ENCODE measurements at regions not wholly inside any gene's neighbourhood (a gene's known extent, or its start where the extent isn't known, plus 50 kb on each side); places are given as distances from the start of the nearest gene placed in this dataset.

DNA sequence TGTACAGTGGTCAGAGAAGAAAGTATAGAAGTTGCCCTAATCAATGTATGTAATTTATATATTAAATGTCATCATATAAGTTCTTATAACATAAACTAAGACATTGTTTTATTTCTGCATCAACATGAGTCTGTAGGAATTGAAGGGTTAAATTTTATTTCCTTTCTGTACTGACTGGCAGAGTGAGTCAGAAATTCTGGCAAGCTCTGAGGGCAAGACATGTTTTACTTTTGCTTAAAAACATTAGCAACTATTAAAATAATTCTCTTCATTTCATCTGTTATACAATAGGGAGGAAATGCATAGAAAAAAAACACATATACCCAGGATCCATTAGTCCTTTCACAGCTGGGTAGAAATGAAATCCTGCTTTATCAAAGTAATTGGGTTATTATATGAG, 171.4 kb upstream of the ALCAM start:
- no peak for DNase-seq

DNA sequence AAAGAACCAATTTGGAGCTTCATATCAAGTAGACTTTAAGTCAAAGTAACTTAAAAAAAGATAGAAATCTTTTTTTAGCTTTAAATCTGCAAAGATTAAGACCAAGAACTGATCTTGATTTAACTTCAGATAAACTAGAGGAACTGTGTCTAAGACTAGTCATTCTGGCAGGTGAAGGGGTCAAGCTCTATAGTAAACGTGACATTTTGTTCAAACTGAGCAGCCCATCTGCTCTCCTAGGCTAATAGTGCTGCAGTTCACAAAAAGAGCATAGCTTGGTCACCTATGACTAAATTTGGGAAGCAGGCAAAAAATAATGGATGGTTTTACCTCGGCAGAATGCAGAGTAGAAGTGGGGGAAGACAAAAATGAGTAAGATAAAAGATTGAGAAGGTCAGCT, 168.8 kb upstream of the ALCAM start:
- no peak for DNase-seq

DNA sequence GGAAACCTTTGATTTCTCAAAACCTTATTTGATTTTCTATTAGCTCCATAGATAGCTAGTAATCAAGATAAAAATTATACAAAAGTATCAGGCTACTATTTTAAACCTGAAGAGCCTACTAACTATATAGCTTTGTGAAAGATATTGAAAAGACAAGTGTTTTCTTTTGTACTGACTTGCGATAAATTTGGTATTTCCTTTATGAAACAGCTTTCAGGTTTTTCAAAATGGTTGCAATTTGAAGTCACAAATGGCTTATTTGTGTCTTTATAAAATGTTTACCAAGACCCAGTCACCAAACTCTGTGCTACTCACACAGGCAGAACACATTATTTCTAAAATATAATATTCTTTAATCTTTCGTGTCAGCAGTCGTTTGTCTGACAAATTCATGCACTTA, 167.5 kb upstream of the ALCAM start:
- no peak for DNase-seq

DNA sequence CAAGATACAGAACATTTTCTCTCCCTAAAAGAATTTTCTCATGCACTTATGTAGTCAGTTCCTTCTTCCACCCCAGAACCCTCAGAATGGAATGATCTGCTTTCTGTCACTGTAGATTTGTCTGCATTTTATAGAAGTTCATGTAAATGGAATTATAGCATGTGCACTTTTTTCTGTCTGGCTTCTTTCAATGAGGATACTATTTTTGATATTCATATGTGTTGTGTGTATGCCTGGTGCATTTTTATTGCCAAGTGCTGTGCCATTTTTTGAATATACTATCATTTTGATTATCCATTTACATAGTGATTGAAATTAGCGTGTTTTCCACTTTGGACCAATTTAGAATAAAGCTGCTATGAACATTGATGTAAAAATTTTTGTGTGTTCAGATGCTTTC, 156.6 kb upstream of the ALCAM start:
- DNase-seq, result no peak

DNA sequence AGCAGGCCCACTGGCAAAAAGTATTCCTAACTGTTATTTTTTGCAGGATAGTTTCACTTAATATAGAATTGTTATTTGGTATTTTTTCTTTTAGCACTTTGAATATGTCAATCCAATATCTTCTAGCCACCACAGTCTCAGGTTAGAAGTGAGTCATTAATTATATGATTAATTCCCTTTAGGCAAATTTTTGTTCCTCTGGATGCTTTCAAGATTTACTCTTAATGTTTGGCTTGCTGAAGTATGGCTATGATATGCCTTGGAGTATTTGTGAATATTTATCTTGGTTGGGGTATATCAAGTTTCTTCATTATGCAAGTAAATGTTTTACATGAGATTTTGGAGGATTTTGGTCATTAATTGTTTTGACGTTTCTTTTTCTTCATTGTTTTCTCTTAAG, 152.1 kb upstream of the ALCAM start:
- no peak for DNase-seq

DNA sequence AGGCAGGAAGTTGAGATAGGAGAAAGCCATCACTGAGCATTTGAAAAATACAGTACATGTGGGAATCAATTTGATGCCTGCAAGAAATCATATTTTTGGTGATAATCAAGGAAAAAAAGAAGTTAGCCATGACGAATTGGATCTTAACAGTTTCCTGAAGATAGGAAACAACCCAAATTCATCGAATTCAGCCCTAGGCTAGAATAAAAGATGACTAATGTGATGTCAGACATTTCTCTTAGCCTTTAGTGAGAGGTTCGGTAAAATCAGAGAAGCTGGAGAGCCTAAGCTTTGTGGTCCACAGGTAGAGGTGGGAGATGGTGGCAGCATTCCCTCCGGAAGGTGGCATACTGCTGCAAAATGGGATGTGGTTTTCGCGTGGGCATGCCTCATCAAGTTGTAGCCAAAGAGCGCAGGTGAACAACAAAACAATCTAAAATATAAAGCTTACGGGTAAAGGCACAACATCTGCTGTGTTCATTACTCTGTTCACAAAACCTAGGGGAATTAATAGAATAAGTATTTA, 144.1 kb upstream of the ALCAM start:
- no peak for DNase-seq

DNA sequence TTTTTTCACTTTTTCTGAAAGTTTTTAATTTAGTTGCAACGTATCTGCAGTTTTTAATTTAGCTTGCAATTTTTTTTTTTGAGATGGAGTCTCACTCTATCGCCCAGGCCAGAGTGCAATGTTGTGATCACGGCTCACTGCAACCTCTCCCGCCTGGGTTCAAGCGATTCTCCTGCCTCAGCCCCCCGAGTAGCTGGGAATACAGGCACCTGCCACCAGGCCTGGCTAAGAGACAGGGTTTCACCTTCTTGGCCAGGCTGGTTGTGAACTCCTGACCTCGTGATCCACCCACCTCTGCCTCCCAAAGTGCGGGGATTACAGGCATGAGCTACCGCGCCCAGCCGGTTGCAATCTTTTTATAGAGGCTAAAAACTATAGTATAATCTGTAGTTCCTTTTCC, 142.9 kb upstream of the ALCAM start:
- no peak for DNase-seq

GRCh38 chr3:105228696-105229095, 138.0 kb upstream of the ALCAM start:
- DNase-seq, result no peak

DNA sequence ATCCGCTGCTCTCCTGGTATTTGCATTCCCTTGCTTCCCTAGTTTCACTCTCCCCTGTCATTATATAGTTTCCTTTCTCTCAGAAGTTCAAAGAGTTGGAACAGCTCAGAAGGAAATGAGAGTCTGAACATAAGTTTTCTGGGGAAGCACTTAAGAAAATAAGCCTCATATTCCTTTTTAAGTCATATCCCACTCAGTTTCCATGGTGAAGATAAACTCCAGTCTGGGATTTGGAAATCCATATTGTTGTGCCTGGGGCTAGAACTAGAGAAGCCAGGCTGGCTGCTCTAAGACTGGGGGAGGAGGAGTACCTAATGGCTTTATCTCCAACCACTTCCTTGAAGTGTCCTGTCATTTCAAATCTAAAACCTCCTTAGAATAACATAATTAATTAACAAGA, 134.2 kb upstream of the ALCAM start:
- DNase-seq, result no peak

GRCh38 chr3:105233010-105233409, 133.7 kb upstream of the ALCAM start:
- DNase-seq, result no peak

- DNase-seq, result no peak
These were observed 131.5 kb upstream of the ALCAM start for GRCh38 chr3:105235221-105235620.

GRCh38 chr3:105235785-105236184, 130.9 kb upstream of the ALCAM start:
- DNase-seq, result no peak

DNA sequence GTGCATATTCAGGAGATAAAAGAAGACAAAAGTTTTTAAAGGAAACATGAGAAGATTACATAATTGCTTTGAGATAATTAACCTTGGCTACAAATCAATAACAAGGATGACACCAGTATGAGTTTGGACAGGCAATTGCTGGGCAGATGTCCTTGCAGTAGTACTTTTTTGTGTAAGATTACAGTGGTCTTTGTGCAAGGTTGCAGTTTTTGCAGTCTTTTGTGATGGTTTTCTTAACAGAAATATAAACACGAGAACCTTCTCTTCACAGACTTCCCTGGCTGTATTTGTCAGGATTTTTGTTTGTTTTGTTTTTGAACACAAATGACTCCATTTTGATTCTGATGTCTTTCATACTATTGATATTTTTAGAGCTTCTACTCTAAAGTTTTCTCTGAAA, 128.3 kb upstream of the ALCAM start:
- no peak for DNase-seq

- DNase-seq, result no peak
These were observed 123.6 kb upstream of the ALCAM start for GRCh38 chr3:105243076-105243475.

- no peak for DNase-seq
These were observed 120.2 kb upstream of the ALCAM start for GRCh38 chr3:105246536-105246935.

DNA sequence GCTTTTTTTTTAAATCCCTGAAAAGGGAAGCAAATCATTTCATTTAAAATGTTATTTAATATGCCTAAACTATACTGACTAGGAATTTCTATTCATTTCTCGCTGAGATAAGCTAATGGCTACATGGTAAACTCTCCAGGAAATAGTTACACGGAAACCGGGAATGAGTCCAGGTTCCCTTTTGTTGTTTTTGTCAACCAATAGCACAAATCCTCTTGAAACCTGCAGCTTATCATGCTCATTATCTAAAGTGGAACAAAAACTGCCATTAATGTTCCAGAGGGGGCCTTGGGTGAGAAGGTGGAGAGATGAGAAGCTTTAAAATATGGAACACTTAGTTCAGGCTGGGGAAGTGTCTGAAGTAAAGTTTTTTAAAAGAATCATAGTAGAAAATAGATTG, 113.5 kb upstream of the ALCAM start:
- no peak for DNase-seq

DNA sequence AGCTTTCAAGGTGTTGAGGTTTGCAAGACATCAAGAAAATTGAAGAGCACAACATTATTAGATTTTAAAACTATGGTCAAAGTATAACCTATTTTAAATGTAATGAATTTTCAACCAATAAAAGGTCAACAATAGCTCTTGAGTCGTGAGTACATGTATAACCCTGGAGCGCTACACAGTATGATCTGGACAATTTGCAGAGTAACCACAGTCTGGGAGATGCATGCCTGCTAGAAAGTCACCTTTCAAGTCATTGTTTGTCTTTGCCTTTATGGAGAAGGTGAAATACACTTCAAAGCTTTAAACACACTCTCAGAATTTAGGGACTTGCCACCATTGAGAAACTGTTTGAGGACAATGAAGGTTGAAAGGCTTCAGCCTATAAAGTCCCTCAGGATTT, 112.6 kb upstream of the ALCAM start:
- DNase-seq, result no peak

GRCh38 chr3:105255350-105255749, 111.4 kb upstream of the ALCAM start:
- DNase-seq, result no peak

- DNase-seq, result no peak
These were observed 107.2 kb upstream of the ALCAM start for GRCh38 chr3:105259496-105259895.

DNA sequence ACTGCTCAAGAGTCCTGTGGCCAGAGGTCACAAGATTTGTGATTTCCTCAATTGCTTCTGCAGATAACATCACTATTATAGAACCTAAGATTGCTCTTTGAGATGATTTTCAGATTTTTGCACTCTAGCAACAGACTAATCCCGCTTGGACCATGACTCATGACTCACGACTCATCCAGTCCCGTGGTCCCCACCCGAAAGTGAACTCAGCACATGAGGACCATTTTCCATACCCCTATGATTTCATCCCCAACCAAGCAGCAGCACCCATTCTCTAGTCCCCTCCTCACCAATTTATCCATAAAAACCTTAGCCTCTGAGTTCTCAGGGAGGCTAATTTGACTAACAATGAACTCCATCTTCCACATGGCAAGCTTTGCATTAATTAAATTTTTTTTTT, 106.3 kb upstream of the ALCAM start:
- no peak for DNase-seq

- DNase-seq, result no peak
These were observed 92.2 kb upstream of the ALCAM start for GRCh38 chr3:105274536-105274935.

DNA sequence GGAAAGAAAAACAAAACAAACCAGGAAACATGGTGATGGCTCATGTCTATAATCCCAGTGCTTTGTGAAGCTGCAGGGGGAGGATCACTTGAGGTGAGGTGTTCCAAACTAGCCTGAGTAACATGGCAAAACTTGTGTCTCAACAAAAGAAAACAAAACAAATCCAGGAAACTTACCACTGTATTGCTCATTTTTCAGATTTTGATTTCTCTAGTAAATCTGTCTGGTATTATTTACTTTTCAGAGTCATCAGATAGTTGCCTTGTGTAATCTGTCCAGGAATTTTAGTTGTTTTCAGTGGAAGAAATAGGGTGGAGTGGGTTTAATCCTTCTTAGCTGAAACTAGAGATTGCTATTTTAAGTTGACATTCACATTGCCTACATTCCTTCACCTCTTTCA, 91.8 kb upstream of the ALCAM start:
- DNase-seq, result no peak

DNA sequence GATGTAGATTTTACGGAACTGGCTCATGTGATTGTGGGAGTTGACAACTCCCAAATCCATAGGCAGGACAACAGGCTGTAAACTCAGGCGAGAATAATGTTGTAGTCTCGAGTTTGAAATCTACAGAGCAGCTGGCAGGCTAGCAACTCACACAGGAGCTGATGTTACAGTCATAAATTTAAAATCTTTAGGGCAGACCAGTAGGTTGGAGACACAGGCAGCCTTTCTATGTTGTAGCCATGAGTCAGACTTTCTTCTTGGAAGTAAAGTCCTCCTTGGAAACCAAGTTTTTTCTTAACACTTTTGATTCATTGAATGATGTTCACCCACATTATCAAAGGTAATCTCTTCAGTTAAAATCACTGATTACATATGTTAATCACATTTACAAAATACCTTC, 89.1 kb upstream of the ALCAM start:
- no peak for DNase-seq

DNA sequence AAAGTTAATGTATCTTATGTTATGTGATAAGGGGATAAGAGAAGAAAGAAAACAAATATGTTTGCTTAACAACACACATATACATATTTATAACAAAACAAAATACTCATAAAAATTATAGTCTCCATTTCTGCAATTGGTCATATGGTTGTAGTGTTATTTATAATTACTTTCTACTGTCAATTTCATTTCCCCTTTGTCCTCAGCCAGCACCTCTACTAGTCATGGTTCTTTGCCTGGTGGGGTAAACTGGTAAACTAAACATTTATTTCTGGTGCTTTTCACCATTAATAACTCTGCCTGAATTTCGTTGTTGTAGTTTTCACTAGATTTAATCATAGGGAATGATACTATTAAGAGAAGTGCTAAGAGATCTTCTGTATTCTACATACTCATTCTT, 88.0 kb upstream of the ALCAM start:
- DNase-seq, result no peak

GRCh38 chr3:105281989-105282388, 84.7 kb upstream of the ALCAM start:
- no peak for DNase-seq

- DNase-seq, result no peak
These were observed 81.8 kb upstream of the ALCAM start for GRCh38 chr3:105284876-105285275.

All from effector CD4-positive, alpha-beta T cell (primary cell).